GM23248 (cell line): ENCODE measurements at regions not wholly inside any gene's neighbourhood (a gene's known extent, or its start where the extent isn't known, plus 50 kb on each side); places are given as distances from the start of the nearest gene placed in this dataset.

ENCODE experiments used
- EZH2 ChIP-seq: fragments of 200-600 bp; sonication (generic); IDR thresholded peaks from 2 replicates; pipeline ENCODE4 v1.6.1; 2018; ENCODE audit warnings: antibody characterized with exemption, mild to moderate bottlenecking; ENCODE audit not compliant: insufficient read depth, poor library complexity, severe bottlenecking
- EZH2phosphoT487 ChIP-seq: fragments of 200-600 bp; sonication (generic); IDR thresholded peaks from 2 replicates; pipeline ENCODE4 v1.6.1; 2018; ENCODE audit warnings: antibody characterized with exemption, moderate library complexity, mild to moderate bottlenecking, low read depth; ENCODE audit not compliant: insufficient read depth

DNA sequence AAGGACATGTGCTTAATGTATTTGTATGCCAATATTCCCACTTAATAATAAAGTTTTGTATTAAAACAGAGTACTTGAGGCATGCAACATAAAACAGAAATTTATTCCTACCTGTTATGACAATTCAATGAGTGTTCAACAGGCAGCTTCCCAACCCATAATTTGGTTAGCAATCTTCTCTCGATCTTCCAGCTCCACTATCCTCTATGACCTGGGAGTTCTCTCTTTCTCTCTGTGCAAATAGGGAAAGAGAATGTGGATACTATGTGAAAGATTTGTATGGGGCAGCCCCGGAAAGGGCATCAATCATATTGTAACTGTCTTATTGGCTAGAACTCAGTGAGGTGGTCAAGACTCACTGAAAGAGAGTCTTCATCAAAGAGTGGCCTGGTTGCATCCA is 644.9 kb upstream of the PCDH20 start:
- TF ChIP-seq EZH2phosphoT487: no peak
- no peak for TF ChIP-seq EZH2
